Activated CD8-positive, alpha-beta memory T cell treated with anti-CD3 and anti-CD28 coated beads, Interleukin-2, amount 50 U/mL, for 1 hour (primary cell): ENCODE measurements at regions not wholly inside any gene's neighbourhood (a gene's known extent, or its start where the extent isn't known, plus 50 kb on each side); places are given as distances from the start of the nearest gene placed in this dataset.
A peak's percentile ranks its signal among the peaks of the same experiment; 100 is the strongest.
"Not testable (repeated sequence)": the region's sequence is repeated elsewhere in the genome, so short reads cannot be mapped to it uniquely, and the experiment has no call there.

Experiments used
- DNase-seq: peaks from one replicate; pipeline ENCODE4 v3.0.0-alpha.2; 2020; ENCODE audit errors: extremely low read depth

DNA sequence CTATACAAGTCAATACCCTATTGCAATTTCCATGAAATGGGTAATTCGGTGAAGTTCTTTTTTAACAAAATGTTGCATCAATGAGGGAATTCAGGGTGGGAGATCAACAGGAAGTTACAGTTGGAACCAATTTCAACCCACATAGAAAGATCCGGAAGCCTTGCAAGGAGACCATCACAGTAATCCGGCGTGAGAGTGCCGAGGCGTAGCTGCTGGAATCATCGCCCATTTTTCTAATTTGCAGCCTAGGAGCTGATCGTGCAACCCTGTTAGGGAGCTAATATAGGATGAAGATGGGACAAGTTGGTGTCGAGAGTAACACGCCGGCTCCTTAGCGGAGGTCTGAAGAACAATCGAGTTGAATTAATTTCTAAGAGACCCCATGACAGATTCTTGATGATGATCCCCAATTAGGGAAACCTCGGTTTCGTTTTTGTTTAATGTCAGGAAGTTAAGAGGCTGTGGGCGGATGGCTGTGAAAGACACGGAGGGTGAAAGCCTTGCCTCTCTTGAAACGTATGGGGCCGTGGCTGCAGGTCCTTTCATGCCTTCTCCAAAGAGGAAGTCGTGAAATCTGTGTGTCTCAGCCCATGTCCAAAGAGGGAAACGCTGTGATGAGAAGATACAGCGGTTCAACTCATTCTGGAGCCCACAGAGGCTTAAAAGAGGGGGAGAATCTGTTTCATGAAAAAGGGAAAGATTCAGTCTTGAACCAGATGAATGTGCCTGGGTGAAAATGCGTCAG is 51.2 kb upstream of the CARD11 start:
- peak; percentile 10 for DNase-seq

GRCh38 chr7:3097734-3098133 is 54.1 kb upstream of the CARD11 start:
- DNase-seq = no peak

DNA sequence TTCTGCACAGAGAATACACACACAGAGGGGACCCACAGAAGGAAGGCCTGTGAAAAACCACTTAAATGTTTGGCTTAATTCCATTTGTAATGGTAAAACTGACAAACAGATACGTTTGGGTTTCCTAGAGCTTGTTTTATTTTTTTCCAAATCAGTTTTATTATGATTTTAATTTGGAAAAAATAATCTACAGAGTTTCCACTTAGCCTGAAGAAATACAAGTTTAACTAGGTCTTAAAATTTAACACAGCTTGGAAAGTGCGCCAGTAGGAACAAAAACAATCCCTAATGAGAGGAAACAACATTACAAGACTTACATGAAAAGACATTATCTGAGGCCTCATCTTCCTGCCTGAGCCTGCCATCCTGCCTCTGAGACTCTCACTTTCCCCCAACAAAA is 58.5 kb upstream of the CARD11 start:
- no peak for DNase-seq

- DNase-seq = no peak
These were observed 60.1 kb upstream of the CARD11 start for GRCh38 chr7:3103614-3104398.

DNA sequence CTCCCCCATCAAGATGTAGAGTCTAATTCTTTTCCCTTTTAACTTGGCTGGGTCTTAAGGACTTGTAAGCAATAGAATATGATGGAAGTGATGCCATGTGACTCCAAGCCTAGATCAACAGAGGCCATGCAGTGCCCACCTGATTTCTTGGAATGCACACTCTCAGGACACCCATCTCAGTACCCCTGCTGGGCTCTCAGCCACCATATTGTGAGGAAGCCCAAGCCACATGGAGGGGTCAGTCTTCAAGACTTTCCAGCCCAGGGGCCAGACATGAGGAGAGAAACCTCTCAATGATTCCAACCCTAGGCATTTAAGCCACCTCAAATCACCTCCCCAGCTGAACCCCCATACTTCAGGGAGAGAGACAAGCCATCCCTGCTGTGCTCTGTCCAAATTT is 62.2 kb upstream of the CARD11 start:
- no peak for DNase-seq

DNA sequence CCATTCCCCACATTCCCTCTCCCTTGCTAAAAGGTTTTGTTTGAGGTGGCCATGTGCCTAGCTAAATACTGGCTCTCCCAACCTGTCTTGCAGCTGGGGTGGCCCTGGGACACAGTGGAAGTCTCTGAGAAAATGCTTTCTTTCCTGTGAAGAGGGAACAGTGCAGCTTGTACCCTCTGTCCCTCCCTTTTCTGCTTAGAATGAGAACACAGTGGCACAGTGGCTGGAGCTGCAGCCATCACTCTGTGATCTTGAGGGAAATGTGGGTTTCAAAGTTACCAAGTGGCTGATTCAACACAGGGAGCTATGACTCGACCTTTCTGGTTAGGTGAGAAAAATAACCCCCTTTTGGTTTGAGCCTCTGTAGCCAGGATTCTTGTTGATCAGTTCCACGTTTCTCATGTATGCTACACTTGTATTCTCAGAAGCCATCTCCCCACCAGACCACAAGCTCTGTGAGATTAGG is 62.7 kb upstream of the CARD11 start:
- DNase-seq = no peak

GRCh38 chr7:3107228-3107763 is 63.6 kb upstream of the CARD11 start:
- DNase-seq = no peak

GRCh38 chr7:3107889-3108570 is 64.4 kb upstream of the CARD11 start:
- DNase-seq = no peak

DNA sequence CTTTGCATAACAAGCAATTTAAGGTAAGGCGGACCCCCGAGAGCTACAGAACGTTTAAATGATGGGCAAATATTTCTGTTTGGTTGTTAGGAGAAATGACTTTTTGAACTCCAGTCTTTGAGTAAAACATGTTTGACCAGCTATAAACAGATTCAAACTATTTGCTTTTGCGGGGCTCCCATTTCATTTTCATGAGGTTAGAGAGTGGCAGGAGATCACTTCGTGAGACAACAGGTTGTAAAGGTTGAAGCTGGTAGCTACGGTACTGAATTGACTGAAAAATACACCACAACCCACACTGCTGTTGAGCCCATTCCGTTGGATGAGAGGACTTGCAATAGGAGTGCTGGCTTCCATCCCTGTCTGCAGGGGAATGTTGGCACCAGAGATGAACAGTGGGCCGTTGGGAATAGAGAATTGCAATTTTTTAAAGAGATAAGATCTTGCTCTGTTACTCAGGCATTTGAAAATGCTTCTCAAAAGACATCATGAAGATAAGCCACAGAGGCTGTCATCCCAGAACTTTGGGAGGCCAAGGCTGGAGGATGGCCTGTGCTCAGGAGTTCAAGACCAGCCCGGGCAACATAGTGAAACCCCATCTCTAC is 65.7 kb upstream of the CARD11 start:
- DNase-seq = no peak

GRCh38 chr7:3112479-3113134 is 68.9 kb upstream of the CARD11 start:
- DNase-seq = no peak

DNA sequence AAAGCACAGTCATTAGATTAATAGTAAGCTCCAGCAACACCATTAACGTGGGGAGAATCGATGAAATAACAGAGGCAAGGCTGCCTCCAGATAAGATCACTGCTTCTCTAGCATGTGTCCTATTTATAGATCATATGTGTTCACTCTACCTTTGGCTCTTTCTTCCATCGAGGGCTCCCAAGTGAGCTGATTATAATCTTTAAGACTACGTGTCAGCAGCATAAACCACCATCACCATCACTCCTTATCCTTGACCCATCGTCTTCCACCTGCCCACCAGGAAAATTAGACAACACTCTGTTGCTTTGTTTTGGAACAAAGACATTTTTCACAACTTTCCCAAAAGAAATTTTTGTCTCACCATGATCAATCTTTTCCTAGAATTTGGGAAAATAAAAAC is 71.2 kb upstream of the CARD11 start:
- no peak for DNase-seq

- DNase-seq = no peak
These were observed 73.4 kb upstream of the CARD11 start for GRCh38 chr7:3117081-3117480.

DNA sequence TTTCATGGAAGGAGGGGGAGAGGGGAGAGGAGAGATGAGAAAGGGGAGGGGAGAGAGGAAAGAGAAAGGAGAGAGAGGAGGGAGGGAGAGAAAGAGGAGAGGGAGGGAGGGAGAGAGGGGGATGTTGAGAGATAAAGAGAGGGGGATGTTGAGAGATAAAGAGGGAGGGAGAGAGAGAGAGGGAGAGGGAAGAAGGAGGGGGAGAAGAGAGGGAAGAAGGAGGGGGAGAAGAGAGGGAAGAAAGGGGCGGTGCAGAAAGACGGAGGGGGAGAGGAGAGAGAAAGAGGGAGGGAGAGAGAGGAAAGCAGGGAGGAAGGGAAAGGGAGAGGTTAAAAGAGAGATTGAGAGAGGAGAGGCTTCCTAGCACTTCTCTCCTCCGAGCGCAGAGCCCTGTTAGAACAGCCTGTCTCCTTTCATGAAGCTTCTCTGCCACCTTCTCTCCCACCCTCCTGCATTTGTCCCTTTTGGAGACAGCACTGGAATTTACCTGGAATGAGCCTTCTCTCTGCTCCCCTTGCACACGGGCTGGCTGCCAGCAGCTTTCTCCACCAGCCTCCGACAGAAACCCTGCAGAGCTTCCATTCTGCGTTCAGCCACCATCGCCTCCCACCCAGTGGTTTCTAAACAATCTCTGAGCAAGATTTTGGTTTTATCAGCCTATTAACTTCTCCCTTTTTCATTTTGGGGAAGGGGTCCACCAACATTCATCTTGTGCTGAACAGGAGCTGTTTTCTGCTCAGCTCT is 74.0 kb upstream of the CARD11 start:
- DNase-seq = no peak

GRCh38 chr7:3119352-3119927 is 75.8 kb upstream of the CARD11 start:
- not testable (repeated sequence) for DNase-seq

GRCh38 chr7:3119963-3120362 is 76.3 kb upstream of the CARD11 start:
- DNase-seq = no peak

GRCh38 chr7:3120513-3120912 is 76.8 kb upstream of the CARD11 start:
- DNase-seq = no peak

- no peak for DNase-seq
These were observed 85.3 kb upstream of the CARD11 start for GRCh38 chr7:3128857-3129490.

DNA sequence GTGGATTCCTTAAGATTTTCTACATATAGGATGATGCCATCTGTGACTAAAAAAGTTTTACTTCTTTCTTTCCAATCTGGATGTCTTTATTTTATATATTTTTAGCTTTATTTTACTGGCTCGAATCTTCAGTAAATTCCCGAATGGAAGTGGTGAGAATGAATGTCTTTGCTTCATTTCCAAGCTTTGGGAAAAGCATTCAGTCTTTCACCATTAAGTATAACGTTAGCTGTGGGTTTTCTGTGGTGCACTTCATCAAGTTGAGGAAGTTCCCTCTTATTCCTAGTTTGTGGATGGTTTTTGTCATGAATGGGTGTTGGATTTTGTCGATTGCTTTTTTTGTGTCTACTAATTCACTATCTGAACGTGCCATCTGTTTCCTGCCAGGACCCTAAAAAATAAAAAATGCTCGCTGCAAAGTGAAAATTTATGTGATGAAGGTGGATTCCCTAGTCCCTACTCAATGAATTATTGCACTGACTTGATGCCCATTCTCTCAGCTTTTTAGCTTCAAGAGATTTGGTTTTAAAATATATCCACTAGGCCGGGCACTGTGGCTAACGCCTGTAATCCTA is 90.2 kb upstream of the CARD11 start:
- DNase-seq = no peak

- DNase-seq = no peak
These were observed 91.1 kb upstream of the CARD11 start for GRCh38 chr7:3134745-3135144.
